HuH-7 (cell line): ENCODE measurements at regions not wholly inside any gene's neighbourhood (a gene's known extent, or its start where the extent isn't known, plus 50 kb on each side); places are given as distances from the start of the nearest gene placed in this dataset.
"Not testable (repeated sequence)": the region's sequence is repeated elsewhere in the genome, so short reads cannot be mapped to it uniquely, and the experiment has no call there.

Experiments used
- DNase-seq: peaks from one replicate; pipeline ENCODE4 v3.0.0; 2011; ENCODE audit warnings: low spot score

GRCh38 chr2:187206071-187206470 lies 242.0 kb downstream of the CALCRL start:
- DNase-seq, result no peak

- DNase-seq, result no peak
These were observed 249.9 kb downstream of the CALCRL start for GRCh38 chr2:187198136-187198535.

GRCh38 chr2:187194049-187194448 lies 254.0 kb downstream of the CALCRL start:
- no peak for DNase-seq

GRCh38 chr2:187188783-187189631 lies 259.0 kb downstream of the CALCRL start:
- no peak for DNase-seq

GRCh38 chr2:187187519-187187918 lies 260.5 kb downstream of the CALCRL start:
- no peak for DNase-seq

GRCh38 chr2:187180529-187180928 lies 267.5 kb downstream of the CALCRL start:
- DNase-seq, result no peak

- DNase-seq, result not testable (repeated sequence)
These were observed 269.2 kb downstream of the CALCRL start for GRCh38 chr2:187178876-187179275.

- DNase-seq, result no peak
These were observed 270.8 kb downstream of the CALCRL start for GRCh38 chr2:187177253-187177652.

- DNase-seq, result no peak
These were observed 273.5 kb downstream of the CALCRL start for GRCh38 chr2:187174582-187174981.

GRCh38 chr2:187171318-187171717 lies 276.7 kb downstream of the CALCRL start:
- no peak for DNase-seq

- DNase-seq, result no peak
These were observed 278.2 kb downstream of the CALCRL start for GRCh38 chr2:187169864-187170263.

- DNase-seq, result no peak
These were observed 279.0 kb downstream of the CALCRL start for GRCh38 chr2:187168720-187169713.

GRCh38 chr2:187167491-187167890 lies 280.6 kb downstream of the CALCRL start:
- DNase-seq, result no peak

GRCh38 chr2:187165936-187166610 lies 282.0 kb downstream of the CALCRL start:
- DNase-seq, result no peak

GRCh38 chr2:187158452-187158851 lies 289.6 kb downstream of the CALCRL start:
- no peak for DNase-seq

GRCh38 chr2:187157046-187157445 lies 291.0 kb downstream of the CALCRL start:
- no peak for DNase-seq

GRCh38 chr2:187155476-187155875 lies 292.6 kb downstream of the CALCRL start:
- no peak for DNase-seq

GRCh38 chr2:187150670-187151069 lies 297.4 kb downstream of the CALCRL start:
- DNase-seq, result no peak

- DNase-seq, result no peak
These were observed 299.2 kb upstream of the ZSWIM2 start for GRCh38 chr2:187148059-187148714.

GRCh38 chr2:187143537-187143936 lies 294.6 kb upstream of the ZSWIM2 start:
- DNase-seq, result no peak

- no peak for DNase-seq
These were observed 290.5 kb upstream of the ZSWIM2 start for GRCh38 chr2:187139469-187139868.

- peak; percentile 4 for DNase-seq
These were observed 289.3 kb upstream of the ZSWIM2 start for GRCh38 chr2:187138265-187138664.
